Endodermal cell (in vitro differentiated cells): ENCODE measurements at regions not wholly inside any gene's neighbourhood (a gene's known extent, or its start where the extent isn't known, plus 50 kb on each side); places are given as distances from the start of the nearest gene placed in this dataset.

Experiments
- DNase-seq: peaks from one replicate; pipeline ENCODE4 v3.0.0-alpha.2; 2017
- H3K27ac ChIP-seq: 2 replicates; pipeline ENCODE4 v1.5.1; 2013; ENCODE audit warnings: mild to moderate bottlenecking, low read depth, low read length, moderate library complexity
- H3K27me3 ChIP-seq: 2 replicates; pipeline ENCODE4 v1.6.1; 2013; ENCODE audit warnings: mild to moderate bottlenecking, low read length, moderate library complexity; ENCODE audit not compliant: insufficient read depth, control insufficient read depth, poor library complexity, severe bottlenecking
- H3K36me3 ChIP-seq: 2 replicates; pipeline ENCODE4 v1.7.0; 2013; ENCODE audit warnings: mild to moderate bottlenecking, low read length, moderate library complexity; ENCODE audit not compliant: control insufficient read depth, insufficient read depth
- H3K4me1 ChIP-seq: one replicate; pipeline ENCODE4 v1.7.0; 2013; ENCODE audit warnings: low read length; ENCODE audit not compliant: control insufficient read depth, insufficient read depth
- H3K4me3 ChIP-seq: 2 replicates; pipeline ENCODE4 v1.5.1; 2013; ENCODE audit warnings: mild to moderate bottlenecking, low read length, moderate library complexity
- H3K9ac ChIP-seq: 2 replicates; pipeline ENCODE4 v1.6.1; 2013; ENCODE audit warnings: mild to moderate bottlenecking, low read length, moderate library complexity; ENCODE audit not compliant: poor library complexity, severe bottlenecking; ENCODE audit errors: extremely low read depth
- H3K9me3 ChIP-seq: 2 replicates; pipeline ENCODE4 v1.6.1; 2013; ENCODE audit warnings: mild to moderate bottlenecking, low read length, moderate library complexity; ENCODE audit not compliant: control insufficient read depth
- H3K27ac Mint-ChIP-seq: 2 replicates; pipeline ENCODE4 v1.8.0; 2020; ENCODE audit warnings: mixed read lengths
- H3K27me3 Mint-ChIP-seq: 2 replicates; pipeline ENCODE4 v1.8.0; 2021; ENCODE audit warnings: mild to moderate bottlenecking, mixed read lengths; ENCODE audit not compliant: insufficient read depth
- H3K36me3 Mint-ChIP-seq: 2 replicates; pipeline ENCODE4 v1.8.0; 2020; ENCODE audit warnings: low read depth, mixed read lengths
- H3K4me1 Mint-ChIP-seq: 2 replicates; pipeline ENCODE4 v1.8.0; 2020; ENCODE audit warnings: mixed read lengths
- H3K4me3 Mint-ChIP-seq: 2 replicates; pipeline ENCODE4 v1.8.0; 2020; ENCODE audit warnings: mild to moderate bottlenecking, moderate library complexity, mixed read lengths
- H3K9me3 Mint-ChIP-seq: 2 replicates; pipeline ENCODE4 v1.8.0; 2020; ENCODE audit warnings: mild to moderate bottlenecking, mixed read lengths
- WGBS, 2 experiments: methylation state at CpG; one replicate each; pipeline versions ENCODE4 v1.1.5 to v1.1.7; 2013; ENCODE audit warnings: missing lambda C conversion rate in 2 of 2, mixed read lengths in 1 of 2; ENCODE audit not compliant: insufficient coverage in 1 of 2, insufficient read length in 1 of 2; 5-methylcytosine and 5-hydroxymethylcytosine counted together
- TF ChIP-seq, protein P1 (sequence below): fragments of 200-600 bp; sonication (generic); conservative IDR thresholded peaks from 2 replicates; pipeline ENCODE4 v1.5.0; 2021; ENCODE audit warnings: antibody characterized with exemption, mild to moderate bottlenecking

DNA sequence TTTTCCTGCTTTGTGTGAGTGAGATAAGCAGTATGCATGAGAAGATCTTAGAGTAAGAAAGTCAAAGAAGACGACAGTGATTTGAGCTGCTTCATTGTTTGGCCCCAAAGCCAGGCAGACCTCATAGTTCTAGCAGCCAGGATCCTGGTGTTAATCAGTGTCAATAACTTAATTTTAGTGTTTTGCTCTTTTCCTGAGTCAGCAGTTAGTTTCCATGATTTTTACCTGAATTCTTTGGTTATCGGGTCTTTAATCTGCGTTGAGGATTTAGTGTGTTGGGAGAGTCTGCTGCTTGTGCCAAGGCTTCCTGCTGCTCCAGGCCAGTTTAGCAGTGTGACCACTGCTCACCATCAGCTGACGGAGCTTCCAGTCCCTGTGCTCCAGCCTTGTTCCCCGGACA, 241.6 kb upstream of the SOX5 start:
- Histone ChIP-seq H3K36me3 (no peaks in the 10 kb centered on the region), H3K4me3 (peak overlapping the region; percentile 17), H3K27me3 (no peaks in the 10 kb centered on the region), H3K9ac (no peak overlapping the region), H3K9me3 (no peaks in the 10 kb centered on the region), H3K4me1 (peaks cover 7% of the 10 kb centered on the region), H3K27ac (no peak overlapping the region)
- H3K4me1 Mint-ChIP-seq = peaks cover 13% of the 10 kb centered on the region
- H3K27ac Mint-ChIP-seq = peak overlapping the region; percentile 74
- no peak overlapping the region for H3K4me3 Mint-ChIP-seq
- WGBS, 2 experiments = 72 to 75% methylated on average over 4 to 5 of the region's 5 CpGs
- H3K9me3 Mint-ChIP-seq = no peaks in the 10 kb centered on the region
- no peak for DNase-seq
- TF ChIP-seq, protein P1, sequence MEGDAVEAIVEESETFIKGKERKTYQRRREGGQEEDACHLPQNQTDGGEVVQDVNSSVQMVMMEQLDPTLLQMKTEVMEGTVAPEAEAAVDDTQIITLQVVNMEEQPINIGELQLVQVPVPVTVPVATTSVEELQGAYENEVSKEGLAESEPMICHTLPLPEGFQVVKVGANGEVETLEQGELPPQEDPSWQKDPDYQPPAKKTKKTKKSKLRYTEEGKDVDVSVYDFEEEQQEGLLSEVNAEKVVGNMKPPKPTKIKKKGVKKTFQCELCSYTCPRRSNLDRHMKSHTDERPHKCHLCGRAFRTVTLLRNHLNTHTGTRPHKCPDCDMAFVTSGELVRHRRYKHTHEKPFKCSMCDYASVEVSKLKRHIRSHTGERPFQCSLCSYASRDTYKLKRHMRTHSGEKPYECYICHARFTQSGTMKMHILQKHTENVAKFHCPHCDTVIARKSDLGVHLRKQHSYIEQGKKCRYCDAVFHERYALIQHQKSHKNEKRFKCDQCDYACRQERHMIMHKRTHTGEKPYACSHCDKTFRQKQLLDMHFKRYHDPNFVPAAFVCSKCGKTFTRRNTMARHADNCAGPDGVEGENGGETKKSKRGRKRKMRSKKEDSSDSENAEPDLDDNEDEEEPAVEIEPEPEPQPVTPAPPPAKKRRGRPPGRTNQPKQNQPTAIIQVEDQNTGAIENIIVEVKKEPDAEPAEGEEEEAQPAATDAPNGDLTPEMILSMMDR = no peak
- peaks cover 2% of the 10 kb centered on the region for H3K36me3 Mint-ChIP-seq
- no peaks in the 10 kb centered on the region for H3K27me3 Mint-ChIP-seq

DNA sequence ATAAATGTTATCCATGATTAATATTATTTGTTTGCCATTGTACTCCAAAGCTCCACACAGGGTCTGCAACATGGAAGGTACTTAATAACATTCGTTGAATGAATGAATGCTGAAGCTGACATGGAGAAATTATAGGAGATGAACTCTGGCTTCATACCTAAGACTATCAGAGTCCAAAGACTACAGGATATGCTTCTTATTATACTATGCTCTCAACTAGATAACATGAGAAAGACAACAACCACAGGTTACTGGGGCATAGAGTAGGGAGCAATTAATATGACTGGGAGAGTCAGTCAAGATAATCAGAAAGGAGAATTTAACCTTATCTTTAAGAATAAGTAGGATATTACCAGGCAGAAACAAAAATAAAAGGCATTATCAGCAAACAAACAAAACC, 236.3 kb upstream of the SOX5 start:
- no peak overlapping the region for H3K27ac ChIP-seq
- H3K4me1 ChIP-seq = peaks cover 2% of the 10 kb centered on the region
- Mint-ChIP-seq H3K9me3 (no peaks in the 10 kb centered on the region), H3K27me3 (no peaks in the 10 kb centered on the region), H3K4me1 (peaks cover 15% of the 10 kb centered on the region), H3K36me3 (peaks cover 2% of the 10 kb centered on the region), H3K4me3 (no peak overlapping the region), H3K27ac (no peak overlapping the region)
- no peak for DNase-seq
- TF ChIP-seq, protein P1 = no peak
- no peak overlapping the region for H3K9ac ChIP-seq
- 100% methylated on average over 1 of the region's 1 CpG for WGBS, 2 experiments
- no peaks in the 10 kb centered on the region for H3K9me3 ChIP-seq
- no peaks in the 10 kb centered on the region for H3K36me3 ChIP-seq
- no peaks in the 10 kb centered on the region for H3K27me3 ChIP-seq
- no peak overlapping the region for H3K4me3 ChIP-seq

DNA sequence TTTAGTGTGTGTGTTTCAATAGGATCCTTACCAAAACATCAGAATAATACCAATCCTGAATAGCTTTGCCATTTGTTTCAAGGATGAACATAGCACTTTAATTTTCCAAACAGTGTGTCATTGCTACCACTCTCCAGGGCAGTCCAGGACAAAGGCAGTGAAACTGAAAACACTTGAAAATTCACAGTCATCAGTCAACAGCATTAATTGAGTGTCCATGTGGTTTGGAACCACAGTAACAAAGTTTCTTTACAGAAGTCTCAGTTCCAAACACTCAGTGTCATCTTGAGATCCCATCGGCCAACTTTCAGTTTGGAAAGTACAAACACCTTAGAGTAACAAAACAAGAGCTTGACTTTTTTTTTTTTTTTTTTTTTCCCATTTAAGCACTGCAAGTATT, 228.4 kb upstream of the SOX5 start:
- no peaks in the 10 kb centered on the region for H3K36me3 Mint-ChIP-seq
- TF ChIP-seq, protein P1 = no peak
- 89% methylated on average over 1 of the region's 1 CpG; no CpG with 5 or more reads in 1 of the 2 experiments for WGBS, 2 experiments
- Histone ChIP-seq H3K4me3 (no peak overlapping the region), H3K4me1 (no peaks in the 10 kb centered on the region), H3K9me3 (no peaks in the 10 kb centered on the region), H3K27ac (no peak overlapping the region), H3K36me3 (no peaks in the 10 kb centered on the region), H3K27me3 (no peaks in the 10 kb centered on the region), H3K9ac (no peak overlapping the region)
- no peaks in the 10 kb centered on the region for H3K27me3 Mint-ChIP-seq
- no peaks in the 10 kb centered on the region for H3K9me3 Mint-ChIP-seq
- H3K4me1 Mint-ChIP-seq = peaks cover 5% of the 10 kb centered on the region
- H3K4me3 Mint-ChIP-seq = no peak overlapping the region
- DNase-seq = no peak
- H3K27ac Mint-ChIP-seq = no peak overlapping the region
